ENCODE measurements at regions not wholly inside any gene's neighbourhood (a gene's known extent, or its start where the extent isn't known, plus 50 kb on each side); places are given as distances from the start of the nearest gene placed in this dataset.

DNA sequence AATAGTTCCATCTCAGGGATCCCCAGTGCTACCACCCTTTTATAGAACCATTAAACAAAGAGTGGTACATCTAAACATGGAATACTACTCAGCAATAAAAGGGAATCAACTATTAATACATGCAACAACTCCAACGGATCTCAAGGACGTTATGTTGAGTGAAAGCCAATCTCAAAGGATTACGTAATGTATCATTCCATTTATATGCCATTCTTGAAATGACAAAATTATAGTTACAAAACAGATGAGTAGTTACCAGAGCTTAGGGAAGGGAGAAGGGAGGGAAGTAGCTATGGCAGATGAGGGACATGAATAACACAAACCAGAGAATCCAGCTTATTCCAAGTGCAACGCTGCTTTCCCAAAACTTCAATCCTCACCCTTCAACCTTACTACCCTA, 69.5 kb downstream of the ACTL7B start:
- TF ChIP-seq, protein P1, sequence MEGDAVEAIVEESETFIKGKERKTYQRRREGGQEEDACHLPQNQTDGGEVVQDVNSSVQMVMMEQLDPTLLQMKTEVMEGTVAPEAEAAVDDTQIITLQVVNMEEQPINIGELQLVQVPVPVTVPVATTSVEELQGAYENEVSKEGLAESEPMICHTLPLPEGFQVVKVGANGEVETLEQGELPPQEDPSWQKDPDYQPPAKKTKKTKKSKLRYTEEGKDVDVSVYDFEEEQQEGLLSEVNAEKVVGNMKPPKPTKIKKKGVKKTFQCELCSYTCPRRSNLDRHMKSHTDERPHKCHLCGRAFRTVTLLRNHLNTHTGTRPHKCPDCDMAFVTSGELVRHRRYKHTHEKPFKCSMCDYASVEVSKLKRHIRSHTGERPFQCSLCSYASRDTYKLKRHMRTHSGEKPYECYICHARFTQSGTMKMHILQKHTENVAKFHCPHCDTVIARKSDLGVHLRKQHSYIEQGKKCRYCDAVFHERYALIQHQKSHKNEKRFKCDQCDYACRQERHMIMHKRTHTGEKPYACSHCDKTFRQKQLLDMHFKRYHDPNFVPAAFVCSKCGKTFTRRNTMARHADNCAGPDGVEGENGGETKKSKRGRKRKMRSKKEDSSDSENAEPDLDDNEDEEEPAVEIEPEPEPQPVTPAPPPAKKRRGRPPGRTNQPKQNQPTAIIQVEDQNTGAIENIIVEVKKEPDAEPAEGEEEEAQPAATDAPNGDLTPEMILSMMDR (IDR thresholded peaks at IDR 0.05 in 2 of 3, conservative IDR thresholded peaks at IDR 0.05 in 1 of 3; ENCODE audit: borderline replicate concordance in 1 of 3, insufficient read depth in 1 of 3, low read depth in 2 of 3, low read length in 2 of 3): no peak
- TF ChIP-seq SRF (IDR thresholded peaks at IDR 0.05; ENCODE audit: low read depth): no peak
- no peak for TF ChIP-seq POLR2A (IDR thresholded peaks at IDR 0.05; ENCODE audit: borderline replicate concordance, extremely low read depth, insufficient read depth, insufficient read length)
- no peak for TF ChIP-seq RAD21 (IDR thresholded peaks at IDR 0.05; ENCODE audit: low read depth)
- TF ChIP-seq SIN3A (IDR thresholded peaks at IDR 0.05; ENCODE audit: low read depth): no peak
- no peak for TF ChIP-seq SP1 (IDR thresholded peaks at IDR 0.05; ENCODE audit: low read depth)
- TF ChIP-seq, protein P2, sequence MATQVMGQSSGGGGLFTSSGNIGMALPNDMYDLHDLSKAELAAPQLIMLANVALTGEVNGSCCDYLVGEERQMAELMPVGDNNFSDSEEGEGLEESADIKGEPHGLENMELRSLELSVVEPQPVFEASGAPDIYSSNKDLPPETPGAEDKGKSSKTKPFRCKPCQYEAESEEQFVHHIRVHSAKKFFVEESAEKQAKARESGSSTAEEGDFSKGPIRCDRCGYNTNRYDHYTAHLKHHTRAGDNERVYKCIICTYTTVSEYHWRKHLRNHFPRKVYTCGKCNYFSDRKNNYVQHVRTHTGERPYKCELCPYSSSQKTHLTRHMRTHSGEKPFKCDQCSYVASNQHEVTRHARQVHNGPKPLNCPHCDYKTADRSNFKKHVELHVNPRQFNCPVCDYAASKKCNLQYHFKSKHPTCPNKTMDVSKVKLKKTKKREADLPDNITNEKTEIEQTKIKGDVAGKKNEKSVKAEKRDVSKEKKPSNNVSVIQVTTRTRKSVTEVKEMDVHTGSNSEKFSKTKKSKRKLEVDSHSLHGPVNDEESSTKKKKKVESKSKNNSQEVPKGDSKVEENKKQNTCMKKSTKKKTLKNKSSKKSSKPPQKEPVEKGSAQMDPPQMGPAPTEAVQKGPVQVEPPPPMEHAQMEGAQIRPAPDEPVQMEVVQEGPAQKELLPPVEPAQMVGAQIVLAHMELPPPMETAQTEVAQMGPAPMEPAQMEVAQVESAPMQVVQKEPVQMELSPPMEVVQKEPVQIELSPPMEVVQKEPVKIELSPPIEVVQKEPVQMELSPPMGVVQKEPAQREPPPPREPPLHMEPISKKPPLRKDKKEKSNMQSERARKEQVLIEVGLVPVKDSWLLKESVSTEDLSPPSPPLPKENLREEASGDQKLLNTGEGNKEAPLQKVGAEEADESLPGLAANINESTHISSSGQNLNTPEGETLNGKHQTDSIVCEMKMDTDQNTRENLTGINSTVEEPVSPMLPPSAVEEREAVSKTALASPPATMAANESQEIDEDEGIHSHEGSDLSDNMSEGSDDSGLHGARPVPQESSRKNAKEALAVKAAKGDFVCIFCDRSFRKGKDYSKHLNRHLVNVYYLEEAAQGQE (IDR thresholded peaks at IDR 0.05; ENCODE audit: low read depth): no peak
- no peak for TF ChIP-seq TCF7L2 (IDR thresholded peaks at IDR 0.05; ENCODE audit: borderline replicate concordance, extremely low read depth, insufficient read depth, insufficient read length)

Data from HCT116 (cell line).